ENCODE measurements at regions not wholly inside any gene's neighbourhood (a gene's known extent, or its start where the extent isn't known, plus 50 kb on each side); places are given as distances from the start of the nearest gene placed in this dataset.

- TF ChIP-seq BHLHE40 (IDR thresholded peaks at IDR 0.05; ENCODE audit: borderline replicate concordance) (no peak), NFRKB (IDR thresholded peaks at IDR 0.05) (no peak), FOXM1 (IDR thresholded peaks at IDR 0.05; ENCODE audit: borderline replicate concordance) (no peak), FOXK2 (IDR thresholded peaks at IDR 0.05) (no peak), TARDBP (IDR thresholded peaks at IDR 0.05) (no peak), FOXA1 (IDR thresholded peaks at IDR 0.05) (no peak), SP1 (IDR thresholded peaks at IDR 0.05) (no peak), ZNF384 (IDR thresholded peaks at IDR 0.05) (no peak), SUZ12 (IDR thresholded peaks at IDR 0.05) (no peak), ARNT (IDR thresholded peaks at IDR 0.05) (no peak), ELF4 (IDR thresholded peaks at IDR 0.05) (no peak), LEF1 (IDR thresholded peaks at IDR 0.05; ENCODE audit: borderline replicate concordance) (no peak), PKNOX1 (IDR thresholded peaks at IDR 0.05) (no peak), CTBP1 (IDR thresholded peaks at IDR 0.05; ENCODE audit: borderline replicate concordance) (no peak)
These were observed 532.6 kb downstream of the ANKRD7 start for GRCh38 chr7:118757066-118757465.
